ENCODE measurements at regions not wholly inside any gene's neighbourhood (a gene's known extent, or its start where the extent isn't known, plus 50 kb on each side); places are given as distances from the start of the nearest gene placed in this dataset.
A peak's percentile ranks its signal among the peaks of the same experiment; 100 is the strongest.

DNA sequence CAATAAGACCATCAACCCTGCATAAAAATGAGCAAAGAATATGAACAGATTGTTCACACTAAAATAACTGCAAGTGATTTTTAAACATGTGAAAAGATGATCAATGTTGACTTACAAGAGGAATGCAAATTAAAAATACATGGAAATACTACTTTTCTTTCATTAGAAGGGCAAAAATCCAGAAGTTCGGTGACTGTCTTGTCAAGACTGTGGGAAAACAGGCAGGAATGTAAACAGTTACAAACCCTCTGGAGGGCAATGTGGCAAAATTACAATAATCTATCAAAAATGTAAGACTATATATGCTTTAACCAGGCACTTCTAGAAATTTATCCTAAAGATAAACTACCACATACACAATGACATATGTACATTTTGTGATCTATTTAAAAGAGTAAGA is 86.7 kb downstream of the TNFAIP3 start:
- Histone ChIP-seq H3K36me3 (ENCODE audit: control insufficient read depth, insufficient read depth, low read length) (no peaks in the 10 kb centered on the region), H3K9me1 (ENCODE audit: control insufficient read depth, insufficient read depth, low read length) (no peaks in the 10 kb centered on the region), H3K27ac (ENCODE audit: extremely low read depth, low read depth, low read length) (no peak overlapping the region), H3K4me3 (no peak overlapping the region), H2AFZ (ENCODE audit: low read depth, low read length) (peak overlapping the region; percentile 36; the same call in 1 of the 2 replicates), H3K9ac (ENCODE audit: insufficient read depth in 1 of 2, low read depth in 2 of 2, low read length in 2 of 2) (no peak overlapping the region), H3K4me2 (ENCODE audit: insufficient read depth, low read length) (no peak overlapping the region), H4K20me1 (replicated peaks; ENCODE audit: control insufficient read depth, insufficient read depth, low read length) (no peaks in the 10 kb centered on the region), H3K27me3 (ENCODE audit: control insufficient read depth in 2 of 2, insufficient read depth in 2 of 2, low read length in 2 of 2) (no peaks in the 10 kb centered on the region), H3K4me1 (replicated peaks in 1 of 2; ENCODE audit: control insufficient read depth in 2 of 2, insufficient read depth in 2 of 2, low read length in 2 of 2) (peaks cover 0 to 14% of the 10 kb centered on the region in 2 experiments; a peak in 2 of 5 replicates), H3K9me3 (replicated peaks; ENCODE audit: control insufficient read depth, insufficient read depth, low read depth, low read length) (no peaks in the 10 kb centered on the region), H3K79me2 (ENCODE audit: control insufficient read depth, insufficient read depth, low read length) (peaks cover 23% of the 10 kb centered on the region)
- DNase-seq (ENCODE audit: extremely low read depth in 1 of 4, low spot score in 3 of 4) (no peak), ATAC-seq (no peak), FAIRE-seq (no peak)
- 28% methylated on average over 1 of the region's 1 CpG for WGBS (ENCODE audit: insufficient coverage, low coverage, missing lambda C conversion rate)
- in situ Hi-C loops (cut with MboI) (no loop called here), intact Hi-C loops (cut with micrococcal nuclease) (no loop called here)
- no TSS peak for BruUV-seq (replicated peaks)
- POLR2A ChIA-PET: interaction anchor here (1.0 kb wide), 1 partner anchor 15 kb away, joined by 3 read pairs; no protein-coding TSS in a partner anchor
- CTCF ChIA-PET (ENCODE audit: low intra/inter-chr PET ratio): no interaction called here
- TF ChIP-seq ZMIZ1 (IDR thresholded peaks at IDR 0.05; ENCODE audit: low read depth in 2 of 2, low read length in 2 of 2) (no peak), FUS (optimal IDR thresholded peaks at IDR 0.05; ENCODE audit: low read depth, low read length) (no peak), RFX5 (IDR thresholded peaks at IDR 0.05; ENCODE audit: low read depth, low read length) (no peak), SAFB2 (IDR thresholded peaks at IDR 0.05; ENCODE audit: borderline replicate concordance, low read depth, low read length, severe bottlenecking) (no peak), HDAC3 (IDR thresholded peaks at IDR 0.05; ENCODE audit: borderline replicate concordance, partially characterized antibody) (no peak), NKRF (IDR thresholded peaks at IDR 0.05; ENCODE audit: borderline replicate concordance) (no peak), HMG20B (CRISPR knock-in tag; IDR thresholded peaks at IDR 0.05) (no peak), RBM39 (optimal IDR thresholded peaks at IDR 0.05; ENCODE audit: low read depth, low read length) (no peak), KLF16 (IDR thresholded peaks at IDR 0.05) (no peak), ZBTB7A (IDR thresholded peaks at IDR 0.05; ENCODE audit: borderline replicate concordance, control insufficient read depth, low read depth, low read length) (no peak), CHD4 (IDR thresholded peaks at IDR 0.05; ENCODE audit: insufficient read depth, insufficient replicate concordance, low read depth, low read length, poor library complexity, severe bottlenecking) (no peak), SP1 (CRISPR knock-in tag; IDR thresholded peaks at IDR 0.05) (no peak), ZNF175 (CRISPR knock-in tag; IDR thresholded peaks at IDR 0.05; ENCODE audit: low read depth) (no peak)
- TF ChIP-seq, protein P1, sequence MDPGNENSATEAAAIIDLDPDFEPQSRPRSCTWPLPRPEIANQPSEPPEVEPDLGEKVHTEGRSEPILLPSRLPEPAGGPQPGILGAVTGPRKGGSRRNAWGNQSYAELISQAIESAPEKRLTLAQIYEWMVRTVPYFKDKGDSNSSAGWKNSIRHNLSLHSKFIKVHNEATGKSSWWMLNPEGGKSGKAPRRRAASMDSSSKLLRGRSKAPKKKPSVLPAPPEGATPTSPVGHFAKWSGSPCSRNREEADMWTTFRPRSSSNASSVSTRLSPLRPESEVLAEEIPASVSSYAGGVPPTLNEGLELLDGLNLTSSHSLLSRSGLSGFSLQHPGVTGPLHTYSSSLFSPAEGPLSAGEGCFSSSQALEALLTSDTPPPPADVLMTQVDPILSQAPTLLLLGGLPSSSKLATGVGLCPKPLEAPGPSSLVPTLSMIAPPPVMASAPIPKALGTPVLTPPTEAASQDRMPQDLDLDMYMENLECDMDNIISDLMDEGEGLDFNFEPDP (CRISPR knock-in tag; IDR thresholded peaks at IDR 0.05): no peak
- TF ChIP-seq, protein P2, sequence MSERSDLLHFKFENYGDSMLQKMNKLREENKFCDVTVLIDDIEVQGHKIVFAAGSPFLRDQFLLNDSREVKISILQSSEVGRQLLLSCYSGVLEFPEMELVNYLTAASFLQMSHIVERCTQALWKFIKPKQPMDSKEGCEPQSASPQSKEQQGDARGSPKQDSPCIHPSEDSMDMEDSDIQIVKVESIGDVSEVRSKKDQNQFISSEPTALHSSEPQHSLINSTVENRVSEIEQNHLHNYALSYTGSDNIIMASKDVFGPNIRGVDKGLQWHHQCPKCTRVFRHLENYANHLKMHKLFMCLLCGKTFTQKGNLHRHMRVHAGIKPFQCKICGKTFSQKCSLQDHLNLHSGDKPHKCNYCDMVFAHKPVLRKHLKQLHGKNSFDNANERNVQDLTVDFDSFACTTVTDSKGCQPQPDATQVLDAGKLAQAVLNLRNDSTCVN (CRISPR knock-in tag; IDR thresholded peaks at IDR 0.05): no peak

Measured in K562 (cell line).